Endodermal cell (in vitro differentiated cells): ENCODE measurements at regions not wholly inside any gene's neighbourhood (a gene's known extent, or its start where the extent isn't known, plus 50 kb on each side); places are given as distances from the start of the nearest gene placed in this dataset.

Experiments
- DNase-seq: peaks from one replicate; pipeline ENCODE4 v3.0.0-alpha.2; 2017
- H3K27ac ChIP-seq: 2 replicates; pipeline ENCODE4 v1.5.1; 2013; ENCODE audit warnings: mild to moderate bottlenecking, low read depth, low read length, moderate library complexity
- H3K27me3 ChIP-seq: 2 replicates; pipeline ENCODE4 v1.6.1; 2013; ENCODE audit warnings: mild to moderate bottlenecking, low read length, moderate library complexity; ENCODE audit not compliant: insufficient read depth, control insufficient read depth, poor library complexity, severe bottlenecking
- H3K36me3 ChIP-seq: 2 replicates; pipeline ENCODE4 v1.7.0; 2013; ENCODE audit warnings: mild to moderate bottlenecking, low read length, moderate library complexity; ENCODE audit not compliant: control insufficient read depth, insufficient read depth
- H3K4me1 ChIP-seq: one replicate; pipeline ENCODE4 v1.7.0; 2013; ENCODE audit warnings: low read length; ENCODE audit not compliant: control insufficient read depth, insufficient read depth
- H3K4me3 ChIP-seq: 2 replicates; pipeline ENCODE4 v1.5.1; 2013; ENCODE audit warnings: mild to moderate bottlenecking, low read length, moderate library complexity
- H3K9ac ChIP-seq: 2 replicates; pipeline ENCODE4 v1.6.1; 2013; ENCODE audit warnings: mild to moderate bottlenecking, low read length, moderate library complexity; ENCODE audit not compliant: poor library complexity, severe bottlenecking; ENCODE audit errors: extremely low read depth
- H3K9me3 ChIP-seq: 2 replicates; pipeline ENCODE4 v1.6.1; 2013; ENCODE audit warnings: mild to moderate bottlenecking, low read length, moderate library complexity; ENCODE audit not compliant: control insufficient read depth
- H3K27ac Mint-ChIP-seq: 2 replicates; pipeline ENCODE4 v1.8.0; 2020; ENCODE audit warnings: mixed read lengths
- H3K27me3 Mint-ChIP-seq: 2 replicates; pipeline ENCODE4 v1.8.0; 2021; ENCODE audit warnings: mild to moderate bottlenecking, mixed read lengths; ENCODE audit not compliant: insufficient read depth
- H3K36me3 Mint-ChIP-seq: 2 replicates; pipeline ENCODE4 v1.8.0; 2020; ENCODE audit warnings: low read depth, mixed read lengths
- H3K4me1 Mint-ChIP-seq: 2 replicates; pipeline ENCODE4 v1.8.0; 2020; ENCODE audit warnings: mixed read lengths
- H3K4me3 Mint-ChIP-seq: 2 replicates; pipeline ENCODE4 v1.8.0; 2020; ENCODE audit warnings: mild to moderate bottlenecking, moderate library complexity, mixed read lengths
- H3K9me3 Mint-ChIP-seq: 2 replicates; pipeline ENCODE4 v1.8.0; 2020; ENCODE audit warnings: mild to moderate bottlenecking, mixed read lengths
- WGBS, 2 experiments: methylation state at CpG; one replicate each; pipeline versions ENCODE4 v1.1.5 to v1.1.7; 2013; ENCODE audit warnings: missing lambda C conversion rate in 2 of 2, mixed read lengths in 1 of 2; ENCODE audit not compliant: insufficient coverage in 1 of 2, insufficient read length in 1 of 2; 5-methylcytosine and 5-hydroxymethylcytosine counted together
- TF ChIP-seq, protein P1 (sequence below): fragments of 200-600 bp; sonication (generic); conservative IDR thresholded peaks from 2 replicates; pipeline ENCODE4 v1.5.0; 2021; ENCODE audit warnings: antibody characterized with exemption, mild to moderate bottlenecking

DNA sequence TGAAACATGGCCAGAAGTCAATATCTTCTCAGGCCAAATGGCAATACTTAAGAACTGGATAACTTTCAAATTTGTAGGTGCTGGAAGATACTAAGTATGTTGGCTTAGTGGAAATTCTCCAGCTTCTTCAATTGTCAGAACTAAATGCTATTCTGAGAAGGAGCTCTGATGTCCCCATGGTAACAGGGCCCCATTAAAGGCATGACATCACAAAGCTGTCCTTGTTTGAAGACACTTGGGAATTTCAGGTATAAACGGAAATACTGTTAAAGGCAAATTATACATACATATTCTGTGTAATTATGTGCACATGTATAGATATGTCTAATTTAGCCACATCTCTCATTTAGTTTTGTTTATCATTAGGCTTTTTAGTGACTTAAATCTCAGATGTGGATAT, 210.0 kb upstream of the SEL1L start:
- DNase-seq, result no peak
- no CpG with 5 or more reads among the region's 1 CpG for WGBS, 2 experiments
- Histone ChIP-seq H3K4me1 (peaks cover 3% of the 10 kb centered on the region), H3K27me3 (no peaks in the 10 kb centered on the region), H3K27ac (no peak overlapping the region), H3K9ac (no peak overlapping the region), H3K36me3 (no peaks in the 10 kb centered on the region), H3K4me3 (no peak overlapping the region), H3K9me3 (no peaks in the 10 kb centered on the region)
- H3K4me3 Mint-ChIP-seq, result no peak overlapping the region
- H3K9me3 Mint-ChIP-seq, result no peaks in the 10 kb centered on the region
- no peaks in the 10 kb centered on the region for H3K36me3 Mint-ChIP-seq
- H3K4me1 Mint-ChIP-seq, result peaks cover 9% of the 10 kb centered on the region
- TF ChIP-seq, protein P1, sequence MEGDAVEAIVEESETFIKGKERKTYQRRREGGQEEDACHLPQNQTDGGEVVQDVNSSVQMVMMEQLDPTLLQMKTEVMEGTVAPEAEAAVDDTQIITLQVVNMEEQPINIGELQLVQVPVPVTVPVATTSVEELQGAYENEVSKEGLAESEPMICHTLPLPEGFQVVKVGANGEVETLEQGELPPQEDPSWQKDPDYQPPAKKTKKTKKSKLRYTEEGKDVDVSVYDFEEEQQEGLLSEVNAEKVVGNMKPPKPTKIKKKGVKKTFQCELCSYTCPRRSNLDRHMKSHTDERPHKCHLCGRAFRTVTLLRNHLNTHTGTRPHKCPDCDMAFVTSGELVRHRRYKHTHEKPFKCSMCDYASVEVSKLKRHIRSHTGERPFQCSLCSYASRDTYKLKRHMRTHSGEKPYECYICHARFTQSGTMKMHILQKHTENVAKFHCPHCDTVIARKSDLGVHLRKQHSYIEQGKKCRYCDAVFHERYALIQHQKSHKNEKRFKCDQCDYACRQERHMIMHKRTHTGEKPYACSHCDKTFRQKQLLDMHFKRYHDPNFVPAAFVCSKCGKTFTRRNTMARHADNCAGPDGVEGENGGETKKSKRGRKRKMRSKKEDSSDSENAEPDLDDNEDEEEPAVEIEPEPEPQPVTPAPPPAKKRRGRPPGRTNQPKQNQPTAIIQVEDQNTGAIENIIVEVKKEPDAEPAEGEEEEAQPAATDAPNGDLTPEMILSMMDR, result no peak
- H3K27ac Mint-ChIP-seq, result no peak overlapping the region
- H3K27me3 Mint-ChIP-seq, result no peaks in the 10 kb centered on the region

DNA sequence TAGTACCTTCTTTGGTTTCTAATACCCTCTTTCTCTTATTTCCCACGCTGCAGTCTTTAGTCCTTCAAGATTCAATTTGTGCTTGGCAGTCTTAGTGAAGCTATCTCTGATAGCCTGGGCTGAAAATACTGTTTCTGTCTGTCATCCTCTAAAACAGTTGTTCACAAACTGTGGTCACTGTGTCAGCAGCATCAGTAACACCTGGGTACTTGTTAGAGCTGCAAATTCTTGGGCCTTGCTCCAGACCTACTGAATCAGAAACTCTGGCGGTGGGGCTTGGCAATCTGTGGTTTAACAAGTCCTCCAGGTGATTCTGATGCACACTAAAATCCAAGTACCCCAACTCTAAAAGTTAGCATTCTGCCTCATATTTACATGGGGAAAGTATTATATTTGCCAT, 217.5 kb upstream of the SEL1L start:
- DNase-seq, result no peak
- Histone ChIP-seq H3K4me3 (no peak overlapping the region), H3K4me1 (peaks cover 3% of the 10 kb centered on the region), H3K27ac (no peak overlapping the region), H3K27me3 (no peaks in the 10 kb centered on the region), H3K9me3 (no peaks in the 10 kb centered on the region), H3K36me3 (no peaks in the 10 kb centered on the region), H3K9ac (no peak overlapping the region)
- H3K27me3 Mint-ChIP-seq, result no peaks in the 10 kb centered on the region
- H3K27ac Mint-ChIP-seq, result no peak overlapping the region
- no peaks in the 10 kb centered on the region for H3K9me3 Mint-ChIP-seq
- peaks cover 9% of the 10 kb centered on the region for H3K4me1 Mint-ChIP-seq
- H3K4me3 Mint-ChIP-seq, result no peak overlapping the region
- TF ChIP-seq, protein P1, result no peak
- 93 to 100% methylated on average over 1 to 2 of the region's 2 CpGs for WGBS, 2 experiments
- no peaks in the 10 kb centered on the region for H3K36me3 Mint-ChIP-seq

DNA sequence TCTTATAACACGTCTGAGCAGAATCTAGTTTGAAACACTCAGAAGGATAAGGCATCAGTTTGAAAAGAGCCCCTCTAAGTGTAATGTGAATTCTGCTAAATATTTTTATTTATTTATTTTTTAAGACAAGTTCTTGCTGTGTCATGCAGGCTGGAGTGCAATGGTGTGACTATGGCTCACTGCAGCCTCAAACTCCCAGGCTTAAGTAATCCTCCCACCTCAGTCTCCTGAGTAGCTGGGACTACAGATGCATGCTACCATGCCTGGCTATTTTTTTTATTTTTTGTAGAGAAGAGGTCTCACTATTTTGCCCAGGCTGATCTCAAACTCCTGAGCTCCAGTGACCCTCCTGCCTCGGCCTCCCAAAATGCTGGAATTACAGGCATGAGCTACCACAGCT, 225.9 kb upstream of the SEL1L start:
- TF ChIP-seq, protein P1, result no peak
- Mint-ChIP-seq H3K36me3 (no peaks in the 10 kb centered on the region), H3K27me3 (no peaks in the 10 kb centered on the region), H3K4me1 (no peaks in the 10 kb centered on the region), H3K27ac (no peak overlapping the region), H3K9me3 (no peaks in the 10 kb centered on the region), H3K4me3 (no peak overlapping the region)
- no peak for DNase-seq
- H3K4me1 ChIP-seq, result no peaks in the 10 kb centered on the region
- H3K36me3 ChIP-seq, result no peaks in the 10 kb centered on the region
- 76 to 78% methylated on average over 1 of the region's 2 CpGs for WGBS, 2 experiments
- H3K9me3 ChIP-seq, result no peaks in the 10 kb centered on the region
- no peaks in the 10 kb centered on the region for H3K27me3 ChIP-seq
- H3K9ac ChIP-seq, result no peak overlapping the region
- H3K27ac ChIP-seq, result no peak overlapping the region
- no peak overlapping the region for H3K4me3 ChIP-seq
